ENCODE measurements at regions not wholly inside any gene's neighbourhood (a gene's known extent, or its start where the extent isn't known, plus 50 kb on each side); places are given as distances from the start of the nearest gene placed in this dataset.

GRCh38 chr5:72619251-72619650 is 112.0 kb upstream of the ZNF366 start:
- Histone ChIP-seq H3K4me2 (ENCODE audit: low read length) (no peak overlapping the region), H3K4me1 (ENCODE audit: control insufficient read depth, low read length) (no peaks in the 10 kb centered on the region)

DNA sequence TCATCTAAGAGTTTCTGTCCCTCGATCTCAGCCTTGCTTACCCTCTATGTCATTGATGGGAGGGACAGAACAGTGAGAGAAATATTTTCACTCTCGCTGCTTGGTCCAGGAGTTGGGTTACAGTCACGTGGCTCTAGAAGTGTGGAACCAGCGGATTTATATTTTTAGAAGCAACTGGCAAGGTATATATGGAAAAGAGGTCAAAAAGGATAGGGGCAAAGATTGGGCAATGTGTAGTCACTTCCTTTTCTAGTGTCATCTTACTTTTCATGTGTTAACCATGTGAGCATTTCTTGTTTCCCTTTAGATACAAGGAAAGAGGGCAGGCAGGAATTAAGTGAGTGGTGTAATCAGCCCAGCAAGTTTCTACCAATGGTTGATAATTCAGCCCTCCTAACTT is 111.5 kb upstream of the ZNF366 start:
- TF ChIP-seq EZH2phosphoT487 (IDR thresholded peaks at IDR 0.05; ENCODE audit: borderline replicate concordance, low read length), result no peak
- no peak for TF ChIP-seq CTCF (IDR thresholded peaks at IDR 0.05; ENCODE audit: low read depth, low read length, poor library complexity, severe bottlenecking)
- Histone ChIP-seq H3K27me3 (ENCODE audit: control insufficient read depth, low read length) (no peaks in the 10 kb centered on the region), H3F3A (ENCODE audit: control insufficient read depth, insufficient read depth) (no peaks in the 10 kb centered on the region), H4K20me1 (ENCODE audit: control insufficient read depth, insufficient read depth, low read depth, low read length) (no peaks in the 10 kb centered on the region), H3K9me3 (ENCODE audit: control insufficient read depth, insufficient read depth, low read length) (no peaks in the 10 kb centered on the region), H3K4me1 (ENCODE audit: control insufficient read depth, low read length) (no peaks in the 10 kb centered on the region), H3K4me2 (ENCODE audit: low read length) (no peak overlapping the region), H3K4me3 (ENCODE audit: low read length) (no peak overlapping the region), H3K27ac (ENCODE audit: low read depth, low read length) (no peak overlapping the region), H3K36me3 (ENCODE audit: control insufficient read depth, low read length) (no peaks in the 10 kb centered on the region), H3K9me2 (replicated peaks; ENCODE audit: control insufficient read depth, low read length) (no peaks in the 10 kb centered on the region), H3K79me2 (ENCODE audit: control insufficient read depth, low read length) (no peaks in the 10 kb centered on the region)

More at GRCh38 chr5:72619251-72619650, 112.0 kb upstream of the ZNF366 start:
- no peak for TF ChIP-seq CTCF (IDR thresholded peaks at IDR 0.05; ENCODE audit: low read depth, low read length, poor library complexity, severe bottlenecking)
- no peak for TF ChIP-seq EZH2phosphoT487 (IDR thresholded peaks at IDR 0.05; ENCODE audit: borderline replicate concordance, low read length)
- Histone ChIP-seq H3K79me2 (ENCODE audit: control insufficient read depth, low read length) (no peaks in the 10 kb centered on the region), H3K4me3 (ENCODE audit: low read length) (no peak overlapping the region), H3K27ac (ENCODE audit: low read depth, low read length) (no peak overlapping the region), H3K36me3 (ENCODE audit: control insufficient read depth, low read length) (no peaks in the 10 kb centered on the region), H4K20me1 (ENCODE audit: control insufficient read depth, insufficient read depth, low read depth, low read length) (no peaks in the 10 kb centered on the region), H3F3A (ENCODE audit: control insufficient read depth, insufficient read depth) (no peaks in the 10 kb centered on the region), H3K9me2 (replicated peaks; ENCODE audit: control insufficient read depth, low read length) (no peaks in the 10 kb centered on the region), H3K27me3 (ENCODE audit: control insufficient read depth, low read length) (no peaks in the 10 kb centered on the region), H3K9me3 (ENCODE audit: control insufficient read depth, insufficient read depth, low read length) (no peaks in the 10 kb centered on the region)

DNA sequence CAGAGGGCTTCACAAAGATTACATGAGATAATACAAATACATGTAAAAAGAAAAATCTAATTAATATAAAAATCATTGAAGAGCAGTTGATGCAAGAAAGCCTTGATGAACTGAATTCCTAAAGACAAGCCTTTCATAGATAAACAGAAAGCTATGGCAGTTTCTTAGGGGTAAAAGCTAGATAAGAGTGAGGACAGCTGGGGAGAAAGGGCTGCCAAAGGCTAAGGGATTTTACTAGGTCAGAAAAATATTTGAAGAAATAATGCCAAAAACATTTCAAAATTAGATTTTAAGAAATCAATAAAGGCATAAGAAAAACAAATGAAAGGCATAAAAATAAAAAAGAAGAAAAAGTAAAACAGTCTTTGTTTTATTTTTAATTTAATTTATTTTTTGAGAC is 107.9 kb upstream of the ZNF366 start:
- Histone ChIP-seq H3K9me3 (ENCODE audit: control insufficient read depth, insufficient read depth, low read length) (no peaks in the 10 kb centered on the region), H3K27ac (ENCODE audit: low read depth, low read length) (no peak overlapping the region), H3K4me3 (ENCODE audit: low read length) (no peak overlapping the region), H3F3A (ENCODE audit: control insufficient read depth, insufficient read depth) (no peaks in the 10 kb centered on the region; the same call in 1 of the 2 replicates), H3K4me2 (ENCODE audit: low read length) (no peak overlapping the region), H3K27me3 (ENCODE audit: control insufficient read depth, low read length) (no peaks in the 10 kb centered on the region), H3K4me1 (ENCODE audit: control insufficient read depth, low read length) (no peaks in the 10 kb centered on the region), H3K79me2 (ENCODE audit: control insufficient read depth, low read length) (no peaks in the 10 kb centered on the region), H3K9me2 (replicated peaks; ENCODE audit: control insufficient read depth, low read length) (no peaks in the 10 kb centered on the region), H4K20me1 (ENCODE audit: control insufficient read depth, insufficient read depth, low read depth, low read length) (no peaks in the 10 kb centered on the region), H3K36me3 (ENCODE audit: control insufficient read depth, low read length) (no peaks in the 10 kb centered on the region)
- TF ChIP-seq EZH2phosphoT487 (IDR thresholded peaks at IDR 0.05; ENCODE audit: borderline replicate concordance, low read length), result no peak
- no peak for TF ChIP-seq CTCF (IDR thresholded peaks at IDR 0.05; ENCODE audit: low read depth, low read length, poor library complexity, severe bottlenecking)
